ENCODE measurements at regions not wholly inside any gene's neighbourhood (a gene's known extent, or its start where the extent isn't known, plus 50 kb on each side); places are given as distances from the start of the nearest gene placed in this dataset.

DNA sequence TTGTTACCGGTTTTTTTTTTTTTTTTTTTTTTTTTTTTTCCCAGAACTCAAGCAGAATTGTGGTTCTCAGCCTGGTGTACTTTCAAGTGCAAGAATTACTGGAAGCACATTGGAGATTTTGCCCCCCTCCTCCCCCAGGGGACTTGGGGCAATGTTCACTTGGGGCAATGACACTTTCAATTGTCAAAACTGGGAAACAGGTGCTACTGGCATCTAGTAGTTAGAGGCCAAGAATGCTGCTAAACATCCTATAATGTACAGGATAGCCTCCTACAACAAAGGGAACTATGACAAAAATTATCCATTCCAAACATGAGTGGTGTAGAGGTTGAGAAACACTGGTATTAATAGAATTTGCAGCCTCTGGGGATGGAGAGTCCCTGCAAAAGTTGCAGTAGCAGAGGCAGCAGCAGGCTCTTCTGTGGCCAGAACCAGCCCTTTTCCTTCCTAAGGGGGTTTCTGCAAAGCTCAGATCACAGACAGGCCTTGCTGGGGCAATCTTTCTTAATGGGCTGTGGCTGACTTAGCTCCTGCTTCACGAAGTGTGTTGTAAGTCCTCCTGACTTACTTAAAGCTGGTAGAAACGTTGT, 144.3 kb upstream of the MRPS22 start:
- no peak for TF ChIP-seq CTCF (IDR thresholded peaks at IDR 0.05)
- TF ChIP-seq EZH2 (IDR thresholded peaks at IDR 0.05) = no peak

Measured in neural progenitor cell (in vitro differentiated cells).